Liver (tissue), 3 donors: ENCODE measurements at regions not wholly inside any gene's neighbourhood (a gene's known extent, or its start where the extent isn't known, plus 50 kb on each side); places are given as distances from the start of the nearest gene placed in this dataset.

Experiments
- EGR1 ChIP-seq, 2 donors: IDR thresholded peaks; 2 replicates each; pipeline ENCODE4 v1.6.1; 2016 to 2018; ENCODE audit warnings: antibody characterized with exemption in 2 of 2, low read depth in 2 of 2
- HNF4G ChIP-seq: IDR thresholded peaks from 2 replicates; pipeline ENCODE4 v1.6.1; 2016; ENCODE audit warnings: antibody characterized with exemption
- TAF1 ChIP-seq: conservative IDR thresholded peaks from 2 replicates; pipeline ENCODE4 v1.6.1; 2016; ENCODE audit warnings: antibody characterized with exemption, mild to moderate bottlenecking
- YY1 ChIP-seq: IDR thresholded peaks from 2 replicates; pipeline ENCODE4 v1.6.1; 2016; ENCODE audit warnings: antibody characterized with exemption, mild to moderate bottlenecking
- TF ChIP-seq, protein P1 (sequence below): fragments of 150-350 bp; IDR thresholded peaks from 2 replicates; pipeline ENCODE4 v1.5.1; 2017; ENCODE audit warnings: improper control_type of control experiment, low read depth, low read length; ENCODE audit not compliant: missing input control
- donor health status: healthy.
- donor health status: healthy.

DNA sequence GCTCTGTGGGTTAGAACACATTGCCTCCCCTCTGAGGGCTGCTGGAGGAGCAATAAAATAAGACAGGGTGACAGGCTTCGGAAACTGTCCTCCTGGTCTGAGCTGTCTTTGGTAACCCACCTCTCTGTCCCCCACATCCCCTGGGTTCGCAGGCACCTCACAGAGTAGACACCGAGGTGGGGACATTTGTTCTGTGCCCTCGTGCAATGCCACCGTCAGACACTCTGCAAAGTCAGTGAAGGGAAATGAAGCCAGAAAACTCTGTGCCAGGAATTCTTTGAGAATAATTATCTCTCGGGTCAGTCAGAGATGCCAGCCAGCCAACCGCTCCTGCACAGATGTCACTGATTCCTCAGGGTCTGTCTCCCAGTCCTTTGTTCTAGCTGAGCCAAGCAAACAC, 493.6 kb downstream of the FOXO1 start:
- TF ChIP-seq, protein P1, sequence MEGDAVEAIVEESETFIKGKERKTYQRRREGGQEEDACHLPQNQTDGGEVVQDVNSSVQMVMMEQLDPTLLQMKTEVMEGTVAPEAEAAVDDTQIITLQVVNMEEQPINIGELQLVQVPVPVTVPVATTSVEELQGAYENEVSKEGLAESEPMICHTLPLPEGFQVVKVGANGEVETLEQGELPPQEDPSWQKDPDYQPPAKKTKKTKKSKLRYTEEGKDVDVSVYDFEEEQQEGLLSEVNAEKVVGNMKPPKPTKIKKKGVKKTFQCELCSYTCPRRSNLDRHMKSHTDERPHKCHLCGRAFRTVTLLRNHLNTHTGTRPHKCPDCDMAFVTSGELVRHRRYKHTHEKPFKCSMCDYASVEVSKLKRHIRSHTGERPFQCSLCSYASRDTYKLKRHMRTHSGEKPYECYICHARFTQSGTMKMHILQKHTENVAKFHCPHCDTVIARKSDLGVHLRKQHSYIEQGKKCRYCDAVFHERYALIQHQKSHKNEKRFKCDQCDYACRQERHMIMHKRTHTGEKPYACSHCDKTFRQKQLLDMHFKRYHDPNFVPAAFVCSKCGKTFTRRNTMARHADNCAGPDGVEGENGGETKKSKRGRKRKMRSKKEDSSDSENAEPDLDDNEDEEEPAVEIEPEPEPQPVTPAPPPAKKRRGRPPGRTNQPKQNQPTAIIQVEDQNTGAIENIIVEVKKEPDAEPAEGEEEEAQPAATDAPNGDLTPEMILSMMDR, result no peak
- TF ChIP-seq EGR1 (IDR thresholded peaks at IDR 0.05; ENCODE audit: low read depth in 2 of 2) (no peak), TAF1 (no peak), HNF4G (no peak), YY1 (no peak)
